A549 (cell line): ENCODE measurements at regions not wholly inside any gene's neighbourhood (a gene's known extent, or its start where the extent isn't known, plus 50 kb on each side); places are given as distances from the start of the nearest gene placed in this dataset.

ENCODE experiments used
- ATAC-seq, 2 experiments: fragments of 200-7000 bp in 1 of 2; fragments of >200 bp in 1 of 2; cut with Nextera tagmentation in 1 of 2; cut with Tn5 transposase in 1 of 2; 3 replicates each; pipeline versions ENCODE4 v1.8.0 to v1.9.1; 2018 to 2020; ENCODE audit warnings: mild to moderate bottlenecking in 1 of 2, moderate library complexity in 1 of 2
- CTCF ChIA-PET: fragments of 300-600 bp; sonication (Branson Sonifier 250); formaldehyde crosslinking; extraction: SDS; loops from one replicate; lab custom pipeline; 2021; ENCODE audit warnings: antibody characterized with exemption, inconsistent platforms; lab: Yijun Ruan, JAX
- POLR2A ChIA-PET: fragments of 350-600 bp; formaldehyde crosslinking; extraction: SDS; loops from one replicate; lab custom pipeline; 2021; ENCODE audit warnings: antibody characterized with exemption, inconsistent platforms; lab: Yijun Ruan, JAX
- DNase-seq, 2 experiments: peaks; one replicate each; pipeline versions ENCODE4 v3.0.0 to v3.0.0-alpha.2; 2011 to 2016; ENCODE audit warnings: low read depth in 1 of 2, low spot score in 1 of 2
- FAIRE-seq: peaks from 2 replicates; lab custom pipeline; 2011; peaks lifted over from hg19 to GRCh38; lab: Jason Lieb, UNC
- H3K27ac ChIP-seq, 2 experiments: fragments of >200 bp; sonication (Bioruptor Twin); formaldehyde crosslinking; 3 replicates each; pipeline ENCODE4 v1.5.1; 2016 to 2017
- H3K4me1 ChIP-seq: fragments of >200 bp; sonication (Bioruptor Twin); formaldehyde crosslinking; 3 replicates; pipeline ENCODE4 v1.6.1; 2016
- H3K4me2 ChIP-seq: fragments of >200 bp; sonication (Bioruptor Twin); formaldehyde crosslinking; 3 replicates; pipeline ENCODE4 v1.6.1; 2016
- H3K4me3 ChIP-seq: fragments of >200 bp; sonication (Bioruptor Twin); formaldehyde crosslinking; 3 replicates; pipeline ENCODE4 v1.5.1; 2016
- H3K9me3 ChIP-seq: fragments of >200 bp; sonication (Bioruptor Twin); formaldehyde crosslinking; 3 replicates; pipeline ENCODE4 v1.6.1; 2016
- EHF ChIP-seq: fragments of 250-450 bp; sonication (Bioruptor Pico); IDR thresholded peaks from 2 replicates; pipeline ENCODE4 v1.5.0; 2020; ENCODE audit warnings: mild to moderate bottlenecking
- EHMT2 ChIP-seq: fragments of 200-600 bp; sonication (generic); IDR thresholded peaks from 2 replicates; pipeline ENCODE4 v1.6.1; 2016; ENCODE audit warnings: antibody characterized with exemption, low read depth, mild to moderate bottlenecking, moderate library complexity
- FOSB ChIP-seq: fragments of 250-450 bp; sonication (Bioruptor Pico); IDR thresholded peaks from 2 replicates; pipeline ENCODE4 v1.5.0; 2020; ENCODE audit warnings: mild to moderate bottlenecking, moderate library complexity
- KDM5A ChIP-seq: fragments of 200-600 bp; sonication (generic); IDR thresholded peaks from 2 replicates; pipeline ENCODE4 v1.6.1; 2016; ENCODE audit warnings: antibody characterized with exemption, mild to moderate bottlenecking
- MYC ChIP-seq: IDR thresholded peaks from 2 replicates; pipeline ENCODE4 v1.6.1; 2012; ENCODE audit warnings: mild to moderate bottlenecking, inconsistent platforms, low read length, improper control_type of control experiment, borderline replicate concordance
- NFE2L2 ChIP-seq: fragments of 150-350 bp; conservative IDR thresholded peaks from 2 replicates; pipeline ENCODE4 v1.6.1; 2014; ENCODE audit warnings: low read length
- RAD21 ChIP-seq, 2 experiments: fragments of >200 bp in 1 of 2; sonication (Bioruptor Twin) in 1 of 2; formaldehyde crosslinking in 1 of 2; IDR thresholded peaks in 1 of 2; conservative IDR thresholded peaks in 1 of 2; 2 replicates in 1 of 2; 3 replicates in 1 of 2; pipeline ENCODE4 v1.6.1; 2012 to 2018; ENCODE audit warnings: inconsistent platforms in 1 of 2
- RCOR1 ChIP-seq: fragments of 150-350 bp; IDR thresholded peaks from 2 replicates; pipeline ENCODE4 v1.6.1; 2014; ENCODE audit warnings: antibody characterized with exemption, low read length, low read depth
- RFX5 ChIP-seq: fragments of 450-650 bp; IDR thresholded peaks from 2 replicates; pipeline ENCODE4 v1.7.1; 2014; ENCODE audit warnings: antibody characterized with exemption, mild to moderate bottlenecking, moderate library complexity
- RNF2 ChIP-seq: fragments of 200-600 bp; sonication (generic); IDR thresholded peaks from 2 replicates; pipeline ENCODE4 v1.6.1; 2016; ENCODE audit warnings: low read depth, mild to moderate bottlenecking, antibody characterized with exemption, moderate library complexity, borderline replicate concordance
- SMC3 ChIP-seq: fragments of >200 bp; sonication (Bioruptor Twin); formaldehyde crosslinking; IDR thresholded peaks from 3 replicates; pipeline ENCODE4 v1.6.1; 2018; ENCODE audit warnings: inconsistent platforms
- TFCP2L1 ChIP-seq: fragments of 250-450 bp; sonication (Bioruptor Pico); IDR thresholded peaks from 2 replicates; pipeline ENCODE4 v1.5.0; 2021; ENCODE audit warnings: mild to moderate bottlenecking
- ZC3H11A ChIP-seq: fragments of 450-650 bp; IDR thresholded peaks from 2 replicates; pipeline ENCODE4 v1.6.1; 2014; ENCODE audit warnings: antibody characterized with exemption, mild to moderate bottlenecking
- ZSCAN20 ChIP-seq: fragments of 250-450 bp; sonication (Bioruptor Pico); IDR thresholded peaks from 2 replicates; pipeline ENCODE4 v1.8.0; 2022; ENCODE audit warnings: mild to moderate bottlenecking, moderate library complexity
- WGBS: methylation state at CpG from one replicate; pipeline ENCODE4 v1.1.6; 2017; ENCODE audit errors: missing lambda C conversion rate; 5-methylcytosine and 5-hydroxymethylcytosine counted together
- TF ChIP-seq, protein P1 (sequence below): IDR thresholded peaks from 2 replicates; pipeline ENCODE4 v1.6.1; 2012; ENCODE audit warnings: low read depth, borderline replicate concordance
- TF ChIP-seq, protein P2 (sequence below): fragments of 250-450 bp; sonication (Bioruptor Pico); IDR thresholded peaks from 2 replicates; pipeline ENCODE4 v1.5.0; 2021; ENCODE audit warnings: mild to moderate bottlenecking, moderate library complexity, borderline replicate concordance
- TF ChIP-seq, protein P3 (sequence below): fragments of >200 bp; sonication (Bioruptor Twin); formaldehyde crosslinking; IDR thresholded peaks from 2 replicates; pipeline ENCODE4 v1.6.1; 2016
- TF ChIP-seq, protein P4 (sequence below): fragments of 150-350 bp; IDR thresholded peaks from 2 replicates; pipeline ENCODE4 v1.6.1; 2014; ENCODE audit warnings: low read depth, mild to moderate bottlenecking, low read length

GRCh38 chr9:89926691-89927220 is 321.9 kb downstream of the GADD45G start:
- H3K27ac ChIP-seq, result no peak overlapping the region
- TF ChIP-seq EHMT2, result no peak
- TF ChIP-seq, all 56 proteins: peak for 0
- ATAC-seq, result no peak
- DNase-seq, result no peak
- FAIRE-seq, result no peak
- WGBS, result 24% methylated on average over 7 of the region's 7 CpGs
- Histone ChIP-seq H3K4me1 (no peaks in the 10 kb centered on the region), H3K9me3 (no peaks in the 10 kb centered on the region), H3K4me2 (no peak overlapping the region), H3K4me3 (no peak overlapping the region)
- CTCF ChIA-PET, result interaction anchor here (2.0 kb wide), 1 partner anchor 175 kb away, joined by 5 read pairs; no protein-coding TSS in a partner anchor
- POLR2A ChIA-PET, result no interaction called here

DNA sequence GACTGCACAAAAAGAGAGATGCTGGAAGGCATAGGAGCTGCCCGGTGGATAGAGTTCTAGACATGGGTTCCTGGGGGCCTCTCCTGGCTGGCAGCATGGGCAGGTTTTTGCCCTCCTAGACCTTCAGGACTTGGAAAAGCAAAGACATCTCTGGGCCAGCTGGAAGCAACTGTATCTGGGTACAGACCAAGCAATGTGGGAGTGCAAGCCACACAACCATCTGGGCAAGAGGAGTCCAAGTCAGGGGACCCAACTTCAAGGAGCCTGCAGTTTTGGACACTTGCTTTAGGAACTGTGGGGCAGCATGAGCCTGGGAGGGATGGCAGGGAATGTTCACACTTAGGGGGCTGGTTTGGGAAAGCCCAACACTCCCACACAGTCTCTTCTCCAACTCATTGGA is 323.3 kb downstream of the GADD45G start:
- no peak overlapping the region for H3K4me2 ChIP-seq
- POLR2A ChIA-PET, result no interaction called here
- 0% methylated on average over 1 of the region's 1 CpG for WGBS
- no peaks in the 10 kb centered on the region for H3K4me1 ChIP-seq
- no peak overlapping the region for H3K4me3 ChIP-seq
- no peak for TF ChIP-seq RFX5
- no peak for TF ChIP-seq RAD21 (conservative IDR thresholded peaks at IDR 0.05 in 1 of 2, IDR thresholded peaks at IDR 0.05 in 1 of 2)
- TF ChIP-seq MYC, result no peak
- TF ChIP-seq, protein P1, sequence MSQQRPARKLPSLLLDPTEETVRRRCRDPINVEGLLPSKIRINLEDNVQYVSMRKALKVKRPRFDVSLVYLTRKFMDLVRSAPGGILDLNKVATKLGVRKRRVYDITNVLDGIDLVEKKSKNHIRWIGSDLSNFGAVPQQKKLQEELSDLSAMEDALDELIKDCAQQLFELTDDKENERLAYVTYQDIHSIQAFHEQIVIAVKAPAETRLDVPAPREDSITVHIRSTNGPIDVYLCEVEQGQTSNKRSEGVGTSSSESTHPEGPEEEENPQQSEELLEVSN, result no peak
- TF ChIP-seq, protein P2, sequence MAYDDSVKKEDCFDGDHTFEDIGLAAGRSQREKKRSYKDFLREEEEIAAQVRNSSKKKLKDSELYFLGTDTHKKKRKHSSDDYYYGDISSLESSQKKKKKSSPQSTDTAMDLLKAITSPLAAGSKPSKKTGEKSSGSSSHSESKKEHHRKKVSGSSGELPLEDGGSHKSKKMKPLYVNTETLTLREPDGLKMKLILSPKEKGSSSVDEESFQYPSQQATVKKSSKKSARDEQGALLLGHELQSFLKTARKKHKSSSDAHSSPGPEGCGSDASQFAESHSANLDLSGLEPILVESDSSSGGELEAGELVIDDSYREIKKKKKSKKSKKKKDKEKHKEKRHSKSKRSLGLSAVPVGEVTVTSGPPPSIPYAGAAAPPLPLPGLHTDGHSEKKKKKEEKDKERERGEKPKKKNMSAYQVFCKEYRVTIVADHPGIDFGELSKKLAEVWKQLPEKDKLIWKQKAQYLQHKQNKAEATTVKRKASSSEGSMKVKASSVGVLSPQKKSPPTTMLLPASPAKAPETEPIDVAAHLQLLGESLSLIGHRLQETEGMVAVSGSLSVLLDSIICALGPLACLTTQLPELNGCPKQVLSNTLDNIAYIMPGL (CRISPR knock-in tag), result no peak
- CTCF ChIA-PET, result interaction anchor here (1.7 to 1.9 kb wide), 3 partner anchors 10 to 171 kb away, joined by 4 to 5 read pairs (median 5); no protein-coding TSS in a partner anchor
- DNase-seq (no peak), ATAC-seq (no peak), FAIRE-seq (no peak)
- H3K27ac ChIP-seq, result no peak overlapping the region
- no peaks in the 10 kb centered on the region for H3K9me3 ChIP-seq

GRCh38 chr9:89928521-89929275 is 323.9 kb downstream of the GADD45G start:
- no peak overlapping the region for H3K4me3 ChIP-seq
- H3K4me1 ChIP-seq, result no peaks in the 10 kb centered on the region
- no peak for DNase-seq
- ChIA-PET POLR2A (no interaction called here), CTCF (interaction anchor here (1.7 to 1.9 kb wide), 3 partner anchors 9 to 171 kb away, joined by 4 to 5 read pairs (median 5); no protein-coding TSS in a partner anchor)
- ATAC-seq, result no peak
- H3K9me3 ChIP-seq, result no peaks in the 10 kb centered on the region
- no peak for FAIRE-seq
- no peak overlapping the region for H3K27ac ChIP-seq
- H3K4me2 ChIP-seq, result no peak overlapping the region
- 47% methylated on average over 6 of the region's 6 CpGs for WGBS
- TF ChIP-seq ZSCAN20 (CRISPR knock-in tag) (no peak), NFE2L2 (no peak), SMC3 (no peak), EHF (no peak), RNF2 (no peak), KDM5A (no peak), RAD21 (conservative IDR thresholded peaks at IDR 0.05 in 1 of 2, IDR thresholded peaks at IDR 0.05 in 1 of 2) (no peak), TFCP2L1 (CRISPR knock-in tag) (no peak), FOSB (CRISPR knock-in tag) (no peak), ZC3H11A (no peak), RCOR1 (no peak)
- TF ChIP-seq, protein P3, sequence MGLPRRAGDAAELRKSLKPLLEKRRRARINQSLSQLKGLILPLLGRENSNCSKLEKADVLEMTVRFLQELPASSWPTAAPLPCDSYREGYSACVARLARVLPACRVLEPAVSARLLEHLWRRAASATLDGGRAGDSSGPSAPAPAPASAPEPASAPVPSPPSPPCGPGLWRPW, result no peak
- TF ChIP-seq, protein P4, sequence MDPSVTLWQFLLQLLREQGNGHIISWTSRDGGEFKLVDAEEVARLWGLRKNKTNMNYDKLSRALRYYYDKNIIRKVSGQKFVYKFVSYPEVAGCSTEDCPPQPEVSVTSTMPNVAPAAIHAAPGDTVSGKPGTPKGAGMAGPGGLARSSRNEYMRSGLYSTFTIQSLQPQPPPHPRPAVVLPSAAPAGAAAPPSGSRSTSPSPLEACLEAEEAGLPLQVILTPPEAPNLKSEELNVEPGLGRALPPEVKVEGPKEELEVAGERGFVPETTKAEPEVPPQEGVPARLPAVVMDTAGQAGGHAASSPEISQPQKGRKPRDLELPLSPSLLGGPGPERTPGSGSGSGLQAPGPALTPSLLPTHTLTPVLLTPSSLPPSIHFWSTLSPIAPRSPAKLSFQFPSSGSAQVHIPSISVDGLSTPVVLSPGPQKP, result no peak
